ENCODE measurements at regions not wholly inside any gene's neighbourhood (a gene's known extent, or its start where the extent isn't known, plus 50 kb on each side); places are given as distances from the start of the nearest gene placed in this dataset.

- no peak for DNase-seq
Observed at GRCh38 chr4:62210486-62210885, 1010.4 kb downstream of the ADGRL3 start.

- DNase-seq, result no peak
Observed at GRCh38 chr4:62209757-62210485, 1009.8 kb downstream of the ADGRL3 start.

- DNase-seq, result no peak
Observed at GRCh38 chr4:62208921-62209320, 1008.8 kb downstream of the ADGRL3 start.

- DNase-seq, result no peak
Observed at GRCh38 chr4:62204136-62204535, 1004.0 kb downstream of the ADGRL3 start.

GRCh38 chr4:62199291-62199810, 999.2 kb downstream of the ADGRL3 start:
- no peak for DNase-seq

- no peak for DNase-seq
Observed at GRCh38 chr4:62196338-62196737, 996.2 kb downstream of the ADGRL3 start.

- DNase-seq, result no peak
Observed at GRCh38 chr4:62194342-62194741, 994.2 kb downstream of the ADGRL3 start.

GRCh38 chr4:62193761-62194160, 993.6 kb downstream of the ADGRL3 start:
- no peak for DNase-seq

GRCh38 chr4:62191451-62192240, 991.5 kb downstream of the ADGRL3 start:
- no peak for DNase-seq

- no peak for DNase-seq
Observed at GRCh38 chr4:62170235-62170634, 970.1 kb downstream of the ADGRL3 start.

- DNase-seq, result no peak
Observed at GRCh38 chr4:62168681-62169080, 968.6 kb downstream of the ADGRL3 start.

- no peak for DNase-seq
Observed at GRCh38 chr4:62162606-62163005, 962.5 kb downstream of the ADGRL3 start.

- DNase-seq, result no peak
Observed at GRCh38 chr4:62161446-62161845, 961.3 kb downstream of the ADGRL3 start.

- DNase-seq, result no peak
Observed at GRCh38 chr4:62159876-62160275, 959.8 kb downstream of the ADGRL3 start.

GRCh38 chr4:62159306-62159705, 959.2 kb downstream of the ADGRL3 start:
- DNase-seq, result no peak

GRCh38 chr4:62156205-62156604, 956.1 kb downstream of the ADGRL3 start:
- DNase-seq, result no peak

GRCh38 chr4:62145276-62145675, 945.1 kb downstream of the ADGRL3 start:
- no peak for DNase-seq

GRCh38 chr4:62144431-62144830, 944.3 kb downstream of the ADGRL3 start:
- no peak for DNase-seq

- no peak for DNase-seq
Observed at GRCh38 chr4:62135565-62136156, 935.5 kb downstream of the ADGRL3 start.

- DNase-seq, result no peak
Observed at GRCh38 chr4:62133977-62134376, 933.9 kb downstream of the ADGRL3 start.

GRCh38 chr4:62133101-62133897, 933.2 kb downstream of the ADGRL3 start:
- DNase-seq, result no peak

GRCh38 chr4:62131049-62131448, 930.9 kb downstream of the ADGRL3 start:
- no peak for DNase-seq

GRCh38 chr4:62130637-62131036, 930.5 kb downstream of the ADGRL3 start:
- DNase-seq, result no peak

Data from C1 segment of cervical spinal cord (tissue), 14 donors.